Activated B cell treated with CpG ODN at 0.5 μM for 24 hours (primary cell): ENCODE measurements at regions not wholly inside any gene's neighbourhood (a gene's known extent, or its start where the extent isn't known, plus 50 kb on each side); places are given as distances from the start of the nearest gene placed in this dataset.

ENCODE experiments used
- ATAC-seq: fragments of 200-7000 bp; cut with Tn5 transposase; one replicate; pipeline ENCODE4 v1.10.0; 2021; ENCODE audit warnings: low read depth, mild to moderate bottlenecking, moderate library complexity
- CTCF ChIA-PET: fragments of 350-600 bp; sonication (Branson Sonifier 250); formaldehyde crosslinking; loops from one replicate; lab custom pipeline; 2021; ENCODE audit warnings: antibody characterized with exemption; lab: Charles Lee
- POLR2A ChIA-PET: fragments of 350-600 bp; sonication (Branson Sonifier 250); formaldehyde crosslinking; loops from one replicate; lab custom pipeline; 2021; ENCODE audit warnings: antibody characterized with exemption; lab: Charles Lee
- DNase-seq: peaks from one replicate; pipeline ENCODE4 v3.0.0; 2022
- H3K27ac Mint-ChIP-seq: one replicate; pipeline ENCODE4 v1.8.0; 2020; ENCODE audit warnings: mixed read lengths
- H3K27me3 Mint-ChIP-seq: one replicate; pipeline ENCODE4 v1.8.0; 2021; ENCODE audit warnings: mixed read lengths
- H3K36me3 Mint-ChIP-seq: one replicate; pipeline ENCODE4 v1.8.0; 2021; ENCODE audit warnings: low read depth, mixed read lengths
- H3K4me1 Mint-ChIP-seq: one replicate; pipeline ENCODE4 v1.8.0; 2021; ENCODE audit warnings: mixed read lengths
- H3K4me3 Mint-ChIP-seq: one replicate; pipeline ENCODE4 v1.8.0; 2020; ENCODE audit warnings: mild to moderate bottlenecking, mixed read lengths
- H3K9me3 Mint-ChIP-seq: one replicate; pipeline ENCODE4 v1.8.0; 2020; ENCODE audit warnings: mixed read lengths
- intact Hi-C: fragments of 100-400 bp; cut with micrococcal nuclease; formaldehyde crosslinking; loops from one replicate; pipeline ENCODE4 v1.15.1; 2024
- TF ChIP-seq, protein P1 (sequence below): fragments of 200-600 bp; IDR thresholded peaks from one replicate; pipeline ENCODE4 v1.8.0; 2022; ENCODE audit warnings: antibody characterized with exemption, mild to moderate bottlenecking

DNA sequence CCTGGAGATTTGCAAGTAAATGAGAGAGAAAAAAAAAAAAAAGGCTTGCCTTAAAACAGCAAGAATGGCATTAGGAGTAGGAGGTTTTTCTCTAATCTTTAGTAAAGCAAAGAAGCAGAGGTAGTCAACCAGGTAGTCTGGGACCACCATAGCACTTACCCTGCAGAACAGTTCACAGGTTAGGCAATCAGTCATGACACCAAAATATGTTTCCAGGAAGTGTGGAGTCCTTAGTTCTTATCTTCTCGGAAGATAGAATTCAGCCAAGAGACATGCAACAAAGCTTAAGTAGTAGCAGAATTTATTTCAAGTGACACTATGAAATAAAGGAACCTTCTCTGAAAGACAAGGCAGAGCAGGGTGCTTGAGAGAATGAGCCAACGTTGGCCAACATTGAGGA is 295.8 kb downstream of the IPO8 start:
- Mint-ChIP-seq H3K9me3 (peaks cover 2% of the 10 kb centered on the region), H3K4me1 (no peaks in the 10 kb centered on the region), H3K27me3 (no peaks in the 10 kb centered on the region), H3K27ac (no peak overlapping the region), H3K4me3 (no peak overlapping the region), H3K36me3 (no peaks in the 10 kb centered on the region)
- TF ChIP-seq, protein P1, sequence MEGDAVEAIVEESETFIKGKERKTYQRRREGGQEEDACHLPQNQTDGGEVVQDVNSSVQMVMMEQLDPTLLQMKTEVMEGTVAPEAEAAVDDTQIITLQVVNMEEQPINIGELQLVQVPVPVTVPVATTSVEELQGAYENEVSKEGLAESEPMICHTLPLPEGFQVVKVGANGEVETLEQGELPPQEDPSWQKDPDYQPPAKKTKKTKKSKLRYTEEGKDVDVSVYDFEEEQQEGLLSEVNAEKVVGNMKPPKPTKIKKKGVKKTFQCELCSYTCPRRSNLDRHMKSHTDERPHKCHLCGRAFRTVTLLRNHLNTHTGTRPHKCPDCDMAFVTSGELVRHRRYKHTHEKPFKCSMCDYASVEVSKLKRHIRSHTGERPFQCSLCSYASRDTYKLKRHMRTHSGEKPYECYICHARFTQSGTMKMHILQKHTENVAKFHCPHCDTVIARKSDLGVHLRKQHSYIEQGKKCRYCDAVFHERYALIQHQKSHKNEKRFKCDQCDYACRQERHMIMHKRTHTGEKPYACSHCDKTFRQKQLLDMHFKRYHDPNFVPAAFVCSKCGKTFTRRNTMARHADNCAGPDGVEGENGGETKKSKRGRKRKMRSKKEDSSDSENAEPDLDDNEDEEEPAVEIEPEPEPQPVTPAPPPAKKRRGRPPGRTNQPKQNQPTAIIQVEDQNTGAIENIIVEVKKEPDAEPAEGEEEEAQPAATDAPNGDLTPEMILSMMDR = no peak
- POLR2A ChIA-PET = no interaction called here
- intact Hi-C loops = no loop called here
- ATAC-seq (no peak), DNase-seq (no peak)
- CTCF ChIA-PET = no interaction called here

DNA sequence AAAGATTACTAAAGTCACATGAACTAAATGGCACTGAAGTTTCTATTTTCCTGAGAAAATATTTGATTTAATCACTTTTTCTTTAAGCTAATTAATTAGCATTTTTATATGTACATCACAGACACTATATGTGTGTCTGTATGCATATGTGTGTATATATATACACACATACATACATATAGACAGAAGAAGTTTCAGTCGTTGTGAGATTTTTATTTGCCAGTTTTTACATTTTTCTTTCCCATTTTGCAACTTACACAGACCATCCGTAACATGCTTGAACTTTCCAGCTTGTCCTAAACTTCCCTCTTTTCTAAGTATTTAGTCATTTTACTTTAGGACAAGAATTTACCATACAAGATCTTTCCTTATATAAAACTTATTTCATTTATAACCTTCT is 299.1 kb downstream of the IPO8 start:
- no peak overlapping the region for H3K4me3 Mint-ChIP-seq

DNA sequence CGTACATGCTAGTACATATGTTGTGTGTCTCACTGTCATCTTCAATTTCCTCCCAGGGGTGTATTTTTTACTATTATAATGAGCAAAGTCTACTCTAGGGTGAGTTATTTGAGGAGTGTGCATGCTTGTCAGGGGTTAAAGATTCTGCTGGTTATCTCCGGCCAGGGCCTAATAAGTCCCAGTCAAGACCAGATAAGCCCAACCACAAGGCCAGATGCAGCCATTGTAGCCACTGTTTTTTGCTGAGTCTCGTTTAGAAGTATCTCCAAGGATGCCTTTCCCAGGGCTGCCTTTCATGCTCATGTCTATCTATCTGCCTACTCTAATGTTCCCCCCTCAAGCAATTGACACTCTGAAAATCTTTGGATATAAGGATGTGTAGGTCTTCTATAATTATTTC is 300.5 kb downstream of the IPO8 start:
- Mint-ChIP-seq H3K4me1 (no peaks in the 10 kb centered on the region), H3K36me3 (no peaks in the 10 kb centered on the region), H3K27me3 (no peaks in the 10 kb centered on the region), H3K9me3 (peaks cover 2% of the 10 kb centered on the region), H3K27ac (no peak overlapping the region), H3K4me3 (no peak overlapping the region)
- TF ChIP-seq, protein P1 = no peak
- intact Hi-C loops = no loop called here
- ATAC-seq (no peak), DNase-seq (no peak)
- ChIA-PET CTCF (no interaction called here), POLR2A (no interaction called here)

More for the DNA sequence above, 299.1 kb downstream of the IPO8 start:
- H3K4me1 Mint-ChIP-seq = no peaks in the 10 kb centered on the region
- CTCF ChIA-PET = no interaction called here
- H3K9me3 Mint-ChIP-seq = no peaks in the 10 kb centered on the region
- TF ChIP-seq, protein P1 = no peak
- intact Hi-C loops = no loop called here
- POLR2A ChIA-PET = no interaction called here
- H3K27ac Mint-ChIP-seq = no peak overlapping the region
- ATAC-seq = no peak
- no peaks in the 10 kb centered on the region for H3K36me3 Mint-ChIP-seq
- no peak for DNase-seq
- H3K27me3 Mint-ChIP-seq = no peaks in the 10 kb centered on the region

DNA sequence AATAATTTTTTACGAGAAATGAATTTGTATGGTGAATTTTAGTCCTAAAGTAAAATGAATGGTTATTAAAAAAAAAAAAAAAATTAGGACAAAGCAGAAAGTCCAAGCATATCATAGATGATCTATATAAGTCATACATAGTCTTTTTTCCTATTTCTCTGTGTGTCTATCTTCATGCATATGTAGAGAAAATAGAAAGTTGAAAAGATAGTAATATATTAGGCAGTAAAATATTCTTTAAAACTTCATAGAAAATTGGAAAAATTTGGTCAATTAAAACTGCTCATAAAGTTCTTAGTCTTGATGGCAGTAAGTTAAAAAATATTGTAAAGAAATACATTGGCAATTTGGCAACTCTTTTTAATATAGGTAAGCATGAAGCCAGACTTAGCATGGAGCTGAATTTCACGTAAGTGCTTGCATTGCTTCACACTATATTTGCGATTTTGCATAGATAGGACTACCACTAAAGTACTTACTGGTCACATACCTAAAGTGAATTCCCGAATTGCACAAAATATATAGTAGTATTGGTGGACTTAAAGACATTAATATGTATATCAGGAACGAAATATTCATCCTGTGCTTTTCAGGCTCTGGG is 303.8 kb downstream of the IPO8 start:
- TF ChIP-seq, protein P1 = no peak
- no peaks in the 10 kb centered on the region for H3K27me3 Mint-ChIP-seq
- ATAC-seq = no peak
- intact Hi-C loops = no loop called here
- no peaks in the 10 kb centered on the region for H3K36me3 Mint-ChIP-seq
- ChIA-PET CTCF (interaction anchor here (0.7 kb wide), 1 partner anchor 590 kb away, joined by 3 read pairs; no protein-coding TSS in a partner anchor), POLR2A (no interaction called here)
- no peak for DNase-seq
- H3K4me1 Mint-ChIP-seq = no peaks in the 10 kb centered on the region
- H3K27ac Mint-ChIP-seq = no peak overlapping the region
- H3K9me3 Mint-ChIP-seq = peaks cover 5% of the 10 kb centered on the region
- no peak overlapping the region for H3K4me3 Mint-ChIP-seq

DNA sequence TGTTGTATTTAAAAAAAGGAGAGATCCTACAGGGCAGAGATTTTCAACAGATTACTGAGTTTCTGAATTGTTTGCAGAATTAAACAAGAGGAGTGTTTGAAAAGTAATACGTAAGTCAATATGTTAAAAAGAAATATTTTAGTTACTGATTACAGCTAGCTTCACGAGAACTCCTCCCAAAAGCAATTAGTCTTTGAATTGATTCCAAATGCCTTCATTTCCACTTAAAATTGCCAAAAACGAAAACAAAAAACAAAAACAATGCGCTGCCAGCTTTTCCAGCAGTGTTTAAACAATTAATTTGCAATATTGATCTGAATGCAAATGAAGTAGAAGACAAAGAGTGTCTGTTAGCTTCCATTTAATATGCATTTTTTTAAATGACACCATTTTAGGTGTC is 310.0 kb downstream of the IPO8 start:
- H3K4me3 Mint-ChIP-seq = no peak overlapping the region
- DNase-seq (no peak), ATAC-seq (no peak)
- intact Hi-C loops = no loop called here
- ChIA-PET POLR2A (no interaction called here), CTCF (no interaction called here)
- H3K27me3 Mint-ChIP-seq = no peaks in the 10 kb centered on the region
- H3K36me3 Mint-ChIP-seq = no peaks in the 10 kb centered on the region
- peaks cover 5% of the 10 kb centered on the region for H3K9me3 Mint-ChIP-seq
- no peaks in the 10 kb centered on the region for H3K4me1 Mint-ChIP-seq
- TF ChIP-seq, protein P1 = no peak
- no peak overlapping the region for H3K27ac Mint-ChIP-seq
